ENCODE measurements at regions not wholly inside any gene's neighbourhood (a gene's known extent, or its start where the extent isn't known, plus 50 kb on each side); places are given as distances from the start of the nearest gene placed in this dataset.

DNA sequence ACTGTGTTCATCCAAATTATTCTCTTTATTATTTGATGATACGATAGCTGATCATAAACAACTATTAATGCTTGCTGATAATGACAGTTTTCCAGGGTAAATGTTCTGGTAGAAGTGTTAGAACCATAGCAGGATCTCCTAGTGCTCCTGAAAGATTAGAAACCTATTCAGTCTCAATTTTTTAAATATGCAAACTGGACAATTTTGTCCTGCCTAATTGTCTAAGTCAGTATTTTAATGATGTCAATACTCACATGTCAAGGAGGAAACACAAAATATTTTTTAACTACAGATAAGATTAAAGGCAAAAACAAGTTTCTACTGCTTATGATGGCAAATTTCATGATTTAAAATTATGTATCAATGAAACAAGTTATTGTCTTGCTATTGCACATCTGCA lies 233.9 kb downstream of the RFPL4B start (continued):
- TF ChIP-seq EZH2phosphoT487 (IDR thresholded peaks at IDR 0.05; ENCODE audit: borderline replicate concordance) (no peak), ZNF274 (IDR thresholded peaks at IDR 0.05; ENCODE audit: low read depth, low read length) (no peak)

DNA sequence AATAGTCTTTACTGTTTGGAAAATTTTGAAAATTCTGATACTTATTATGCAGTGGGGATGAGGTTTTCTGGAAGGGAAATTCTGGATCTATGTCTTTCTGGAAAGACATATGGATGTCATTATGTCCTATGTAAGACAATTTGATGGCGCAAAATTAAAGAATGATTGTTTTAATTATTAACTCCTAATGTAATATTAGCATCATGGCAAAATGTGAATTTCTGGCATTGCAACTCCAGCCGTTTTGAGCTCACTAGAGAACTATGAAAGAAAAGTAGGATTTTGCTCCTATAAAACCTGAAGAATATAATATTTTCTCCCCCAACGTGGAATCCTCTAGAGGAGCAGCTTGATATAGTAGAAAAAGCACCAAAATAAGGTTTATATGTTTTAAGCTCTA lies 243.2 kb downstream of the RFPL4B start:
- H3K27ac ChIP-seq (ENCODE audit: low read depth, low read length) = no peak overlapping the region
- ATAC-seq = no peak
- H4K20me1 ChIP-seq (ENCODE audit: insufficient read depth) = no peaks in the 10 kb centered on the region
- no peak overlapping the region for H2AFZ ChIP-seq (ENCODE audit: low read depth, low read length, poor library complexity, severe bottlenecking)
- ChIA-PET POLR2A (no interaction called here), RAD21 (ENCODE audit: low non-redundant PET in 1 of 2, low total read pairs in 2 of 2, uncharacterized antibody in 2 of 2, unreplicated experiment in 2 of 2) (no interaction called here), CTCF (no interaction called here)
- BruUV-seq (replicated peaks) = no TSS peak
- no peaks in the 10 kb centered on the region for H3K27me3 ChIP-seq (ENCODE audit: insufficient read depth, low read length)
- TF ChIP-seq TCF7L2 (IDR thresholded peaks at IDR 0.05; ENCODE audit: borderline replicate concordance, extremely low read depth, insufficient read depth, insufficient read length) (no peak), JUND (IDR thresholded peaks at IDR 0.05) (no peak), ELF1 (IDR thresholded peaks at IDR 0.05; ENCODE audit: borderline replicate concordance, low read depth) (no peak), REST (IDR thresholded peaks at IDR 0.05; ENCODE audit: low read depth) (no peak), POLR2AphosphoS5 (IDR thresholded peaks at IDR 0.05; ENCODE audit: low read depth, low read length) (no peak), ZNF274 (IDR thresholded peaks at IDR 0.05; ENCODE audit: low read depth, low read length) (no peak), SP1 (IDR thresholded peaks at IDR 0.05; ENCODE audit: low read depth) (no peak), EZH2 (IDR thresholded peaks at IDR 0.05) (no peak), POLR2A (IDR thresholded peaks at IDR 0.05; ENCODE audit: borderline replicate concordance, extremely low read depth, insufficient read depth, insufficient read length) (no peak), ATF3 (IDR thresholded peaks at IDR 0.05) (no peak), SIN3A (IDR thresholded peaks at IDR 0.05; ENCODE audit: low read depth) (no peak)
- no peak overlapping the region for H3K4me2 ChIP-seq (ENCODE audit: low read length)
- H3K36me3 ChIP-seq (ENCODE audit: control insufficient read depth in 1 of 2, insufficient read depth in 2 of 2, low read length in 2 of 2) = no peaks in the 10 kb centered on the region
- H3K9me2 ChIP-seq (ENCODE audit: insufficient read depth) = no peaks in the 10 kb centered on the region
- H3K79me2 ChIP-seq (ENCODE audit: insufficient read depth, low read length) = no peaks in the 10 kb centered on the region
- H3K9me3 ChIP-seq (ENCODE audit: control insufficient read depth in 1 of 2, insufficient read depth in 1 of 2, low read depth in 1 of 2, low read length in 2 of 2) = no peaks in the 10 kb centered on the region
- no peak overlapping the region for H3K4me3 ChIP-seq (replicated peaks in 1 of 2; ENCODE audit: low read depth in 1 of 2, low read length in 2 of 2)
- H3K9ac ChIP-seq (ENCODE audit: low read length) = no peak overlapping the region
- intact Hi-C loops (cut with micrococcal nuclease) = no loop called here
- no peak for DNase-seq (ENCODE audit: low read depth, low spot score)
- H3K4me1 ChIP-seq (ENCODE audit: control insufficient read depth in 1 of 2, insufficient read depth in 2 of 2, low read length in 2 of 2) = no peaks in the 10 kb centered on the region
